HCT116 (cell line): ENCODE measurements at regions not wholly inside any gene's neighbourhood (a gene's known extent, or its start where the extent isn't known, plus 50 kb on each side); places are given as distances from the start of the nearest gene placed in this dataset.

Source experiments
- ATAC-seq: fragments of 200-7000 bp; cut with Tn5 transposase; 2 replicates; pipeline ENCODE4 v1.9.1; 2020; ENCODE audit warnings: mild to moderate bottlenecking, moderate library complexity
- BruUV-seq: library from RNA; stranded (reverse); fragments of 400-500 nt; replicated peaks from 2 replicates; lab custom pipeline; 2021; lab: Mats Ljungman, UMichigan
- CTCF ChIA-PET: fragments of 300-600 bp; sonication (Branson Sonifier 250); formaldehyde crosslinking; loops from one replicate; lab custom pipeline; 2021; ENCODE audit warnings: antibody characterized with exemption; lab: Charles Lee
- POLR2A ChIA-PET: fragments of 300-600, 350-600 bp; sonication (Branson Sonifier 250); formaldehyde crosslinking; loops from one replicate; lab custom pipeline; 2021; ENCODE audit warnings: antibody characterized with exemption; lab: Charles Lee
- RAD21 ChIA-PET, 2 experiments: fragments of 300-600 bp; sonication (Branson Sonifier 250); formaldehyde crosslinking; loops; one replicate each; lab custom pipeline; 2023; ENCODE audit warnings: low total read pairs in 2 of 2; ENCODE audit not compliant: uncharacterized antibody in 2 of 2, unreplicated experiment in 2 of 2, low non-redundant PET in 1 of 2; lab: Charles Lee
- DNase-seq: peaks from one replicate; pipeline ENCODE4 v3.0.0-alpha.2; 2010; ENCODE audit warnings: low read depth, low spot score
- H2AFZ ChIP-seq: fragments of 200-600 bp; shearing (Covaris generic), sonication (generic); 2 replicates; pipeline ENCODE4 v1.6.1; 2017; ENCODE audit warnings: low read depth, mixed run types, mixed read lengths, antibody characterized with exemption, low read length; ENCODE audit not compliant: poor library complexity, severe bottlenecking
- H3K27ac ChIP-seq: 2 replicates; pipeline ENCODE4 v1.5.1; 2012; ENCODE audit warnings: low read depth, low read length
- H3K27me3 ChIP-seq: fragments of 200-600 bp; sonication (generic); 2 replicates; pipeline ENCODE4 v1.6.1; 2016; ENCODE audit warnings: mixed run types, low read length, mixed read lengths; ENCODE audit not compliant: insufficient read depth
- H3K36me3 ChIP-seq, 2 experiments: fragments of 200-500 bp in 1 of 2; fragments of 200-600 bp in 1 of 2; sonication (Bioruptor generic) in 1 of 2; sonication (generic) in 1 of 2; 2 replicates each; pipeline versions ENCODE4 v1.5.1 to v1.6.1; 2014 to 2016; ENCODE audit warnings: low read length in 2 of 2, inconsistent platforms in 1 of 2, mixed read lengths in 1 of 2, mixed run types in 1 of 2; ENCODE audit not compliant: insufficient read depth in 2 of 2, control insufficient read depth in 1 of 2
- H3K4me1 ChIP-seq, 2 experiments: fragments of 200-600 bp in 1 of 2; sonication (generic) in 1 of 2; 2 replicates each; pipeline versions ENCODE4 v1.5.1 to v1.6.1; 2012 to 2017; ENCODE audit warnings: low read length in 2 of 2, inconsistent platforms in 1 of 2, mild to moderate bottlenecking in 1 of 2, mixed read lengths in 1 of 2, mixed run types in 1 of 2, moderate library complexity in 1 of 2; ENCODE audit not compliant: insufficient read depth in 2 of 2, control insufficient read depth in 1 of 2
- H3K4me2 ChIP-seq: fragments of 200-600 bp; sonication (generic); 2 replicates; pipeline ENCODE4 v1.6.1; 2017; ENCODE audit warnings: mixed run types, low read length, mixed read lengths
- H3K4me3 ChIP-seq, 2 experiments: fragments of 200-600 bp in 1 of 2; sonication (generic) in 1 of 2; replicated peaks in 1 of 2; 2 replicates each; pipeline ENCODE4 v1.5.1; 2011 to 2016; ENCODE audit warnings: low read length in 2 of 2, control low read depth in 1 of 2, low read depth in 1 of 2, mild to moderate bottlenecking in 1 of 2, mixed read lengths in 1 of 2, mixed run types in 1 of 2
- H3K79me2 ChIP-seq: fragments of 200-600 bp; sonication (generic); 2 replicates; pipeline ENCODE4 v1.6.1; 2017; ENCODE audit warnings: mild to moderate bottlenecking, mixed run types, low read length, moderate library complexity, mixed read lengths; ENCODE audit not compliant: insufficient read depth
- H3K9ac ChIP-seq: fragments of 200-600 bp; sonication (generic); 2 replicates; pipeline ENCODE4 v1.6.1; 2016; ENCODE audit warnings: low read length, mixed read lengths
- H3K9me2 ChIP-seq: fragments of 200-600 bp; sonication (generic), shearing (Covaris generic); 2 replicates; pipeline ENCODE4 v1.6.1; 2017; ENCODE audit warnings: mixed run types, mild to moderate bottlenecking, moderate library complexity; ENCODE audit not compliant: insufficient read depth
- H3K9me3 ChIP-seq, 2 experiments: fragments of 200-500 bp in 1 of 2; fragments of 200-600 bp in 1 of 2; sonication (Bioruptor generic) in 1 of 2; sonication (generic) in 1 of 2; 2 replicates each; pipeline ENCODE4 v1.6.1; 2014 to 2017; ENCODE audit warnings: low read length in 2 of 2, mixed read lengths in 2 of 2, inconsistent platforms in 1 of 2, low read depth in 1 of 2, mild to moderate bottlenecking in 1 of 2, mixed run types in 1 of 2, moderate library complexity in 1 of 2; ENCODE audit not compliant: control insufficient read depth in 1 of 2, insufficient read depth in 1 of 2
- H4K20me1 ChIP-seq: fragments of 200-600 bp; sonication (generic), shearing (Covaris generic); 2 replicates; pipeline ENCODE4 v1.6.1; 2017; ENCODE audit warnings: mixed run types, mild to moderate bottlenecking, moderate library complexity; ENCODE audit not compliant: insufficient read depth
- ATF3 ChIP-seq: IDR thresholded peaks from 2 replicates; pipeline ENCODE4 v1.6.1; 2012
- CBX3 ChIP-seq: IDR thresholded peaks from 2 replicates; pipeline ENCODE4 v1.6.1; 2012; ENCODE audit warnings: low read depth
- EGR1 ChIP-seq: IDR thresholded peaks from 2 replicates; pipeline ENCODE4 v1.6.1; 2012; ENCODE audit warnings: low read depth
- ELF1 ChIP-seq: IDR thresholded peaks from 2 replicates; pipeline ENCODE4 v1.6.1; 2012; ENCODE audit warnings: low read depth, borderline replicate concordance
- EZH2 ChIP-seq: fragments of 200-600 bp; sonication (generic); IDR thresholded peaks from 2 replicates; pipeline ENCODE4 v1.6.1; 2017; ENCODE audit warnings: antibody characterized with exemption, mixed run types
- EZH2phosphoT487 ChIP-seq: fragments of 200-600 bp; IDR thresholded peaks from 2 replicates; pipeline ENCODE4 v1.6.1; 2018; ENCODE audit warnings: antibody characterized with exemption, borderline replicate concordance
- FOSL1 ChIP-seq: IDR thresholded peaks from 2 replicates; pipeline ENCODE4 v1.6.1; 2012; ENCODE audit warnings: low read depth
- JUND ChIP-seq: IDR thresholded peaks from 2 replicates; pipeline ENCODE4 v1.6.1; 2012
- MAX ChIP-seq: IDR thresholded peaks from 2 replicates; pipeline ENCODE4 v1.6.1; 2012
- POLR2A ChIP-seq: IDR thresholded peaks from 2 replicates; pipeline ENCODE4 v1.7.0; 2011; ENCODE audit warnings: borderline replicate concordance; ENCODE audit not compliant: insufficient read depth, insufficient read length; ENCODE audit errors: extremely low read depth
- RAD21 ChIP-seq: IDR thresholded peaks from 2 replicates; pipeline ENCODE4 v1.6.1; 2012; ENCODE audit warnings: low read depth, mild to moderate bottlenecking
- REST ChIP-seq: IDR thresholded peaks from 2 replicates; pipeline ENCODE4 v1.6.1; 2012; ENCODE audit warnings: low read depth
- SIN3A ChIP-seq: IDR thresholded peaks from 2 replicates; pipeline ENCODE4 v1.6.1; 2012; ENCODE audit warnings: low read depth
- SP1 ChIP-seq: IDR thresholded peaks from 2 replicates; pipeline ENCODE4 v1.6.1; 2012; ENCODE audit warnings: low read depth
- TCF7L2 ChIP-seq: IDR thresholded peaks from 2 replicates; pipeline ENCODE4 v1.7.0; 2011; ENCODE audit warnings: borderline replicate concordance, inconsistent platforms; ENCODE audit not compliant: insufficient read depth, insufficient read length; ENCODE audit errors: extremely low read depth
- YY1 ChIP-seq: IDR thresholded peaks from 2 replicates; pipeline ENCODE4 v1.6.1; 2011; ENCODE audit warnings: low read length, low read depth, moderate library complexity, mild to moderate bottlenecking; ENCODE audit not compliant: insufficient replicate concordance; ENCODE audit errors: extremely low read depth
- ZFX ChIP-seq: fragments of 450-650 bp; IDR thresholded peaks from 2 replicates; pipeline ENCODE4 v1.6.1; 2017
- ZNF274 ChIP-seq: fragments of 200-500 bp; sonication (Bioruptor generic); IDR thresholded peaks from 2 replicates; pipeline ENCODE4 v1.6.1; 2014; ENCODE audit warnings: mild to moderate bottlenecking, low read depth, low read length, inconsistent platforms
- intact Hi-C: fragments of 100-400 bp; cut with micrococcal nuclease; formaldehyde crosslinking; loops from 2 replicates; pipeline ENCODE4 v1.10.0; 2022

GRCh38 chr9:105148328-105149006 is 96.0 kb upstream of the SLC44A1 start:
- Histone ChIP-seq H3K79me2 (no peaks in the 10 kb centered on the region), H2AFZ (no peak overlapping the region), H3K4me1 (peaks cover 4 to 18% of the 10 kb centered on the region in 2 experiments; a peak in 3 of 4 replicates), H3K4me3 (no peak overlapping the region), H3K9ac (no peak overlapping the region), H3K9me2 (no peaks in the 10 kb centered on the region), H3K9me3 (no peaks in the 10 kb centered on the region), H3K4me2 (no peak overlapping the region), H3K36me3 (no peaks in the 10 kb centered on the region), H3K27me3 (no peaks in the 10 kb centered on the region)
- ChIA-PET CTCF (interaction anchor here (1.3 kb wide), 1 partner anchor 222 kb away, joined by 4 read pairs; no protein-coding TSS in a partner anchor), RAD21 (interaction anchor here in 1 of 2 experiments (0.7 kb wide), 1 partner anchor 245 kb away, joined by 3 read pairs; no protein-coding TSS in a partner anchor), POLR2A (no interaction called here)
- no peak for DNase-seq
- peak; percentile 79 for ATAC-seq
- BruUV-seq = no TSS peak
- no peak for TF ChIP-seq REST
- no peak for TF ChIP-seq CBX3
- TF ChIP-seq EZH2 = no peak
- no peak for TF ChIP-seq MAX
- TF ChIP-seq EZH2phosphoT487 = no peak
- no peak for TF ChIP-seq ELF1
- TF ChIP-seq RAD21 = no peak; the same call in 1 of the 2 replicates
- TF ChIP-seq POLR2A = no peak
- no peak for TF ChIP-seq TCF7L2
- TF ChIP-seq YY1 = no peak
- no peak for TF ChIP-seq ZNF274
- TF ChIP-seq ATF3 = no peak
- no peak for TF ChIP-seq SP1
- TF ChIP-seq JUND = no peak
- TF ChIP-seq FOSL1 = no peak
- TF ChIP-seq SIN3A = no peak
- TF ChIP-seq ZFX = no peak
- no peak for TF ChIP-seq EGR1
- TF ChIP-seq, all 23 proteins: peak for 0
- H4K20me1 ChIP-seq = no peaks in the 10 kb centered on the region
- intact Hi-C loops = no loop called here
- no peak overlapping the region for H3K27ac ChIP-seq
